ENCODE measurements at regions not wholly inside any gene's neighbourhood (a gene's known extent, or its start where the extent isn't known, plus 50 kb on each side); places are given as distances from the start of the nearest gene placed in this dataset.
"Not testable (repeated sequence)": the region's sequence is repeated elsewhere in the genome, so short reads cannot be mapped to it uniquely, and the experiment has no call there.

DNA sequence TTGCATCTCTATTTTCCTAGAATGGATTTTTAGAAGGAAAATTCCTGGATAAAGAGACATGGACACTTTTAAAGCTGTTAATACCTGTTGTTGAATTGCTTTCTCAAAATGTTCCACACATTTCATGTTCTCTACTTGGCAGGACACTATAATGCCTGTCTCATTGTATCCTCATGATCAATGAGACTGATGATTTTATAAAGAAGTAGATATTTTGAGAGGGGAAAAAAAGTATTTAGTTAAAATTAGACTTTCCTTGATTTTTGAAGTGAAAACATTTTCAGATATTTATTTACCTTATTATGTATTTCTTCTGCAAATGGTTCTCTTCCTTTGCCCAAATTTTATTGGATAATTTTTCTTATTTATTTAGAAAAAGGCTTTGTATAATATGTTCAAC is 242.5 kb downstream of the MYCN start:
- H3K27ac ChIP-seq (ENCODE audit: low read depth, low read length) = no peak overlapping the region
- no peak overlapping the region for H3K9ac ChIP-seq (ENCODE audit: low read length)
- peaks cover 23% of the 10 kb centered on the region for H3K4me1 ChIP-seq (ENCODE audit: control insufficient read depth, insufficient read depth, low read length)
- no peaks in the 10 kb centered on the region for H3K27me3 ChIP-seq (ENCODE audit: control insufficient read depth, insufficient read depth, low read length)
- no peaks in the 10 kb centered on the region for H3K9me3 ChIP-seq (ENCODE audit: control insufficient read depth, insufficient read depth, low read depth, low read length)
- no peak overlapping the region for H3K4me3 ChIP-seq (ENCODE audit: low read depth, low read length)
- H3K36me3 ChIP-seq (ENCODE audit: control insufficient read depth, insufficient read depth, low read length) = no peaks in the 10 kb centered on the region

DNA sequence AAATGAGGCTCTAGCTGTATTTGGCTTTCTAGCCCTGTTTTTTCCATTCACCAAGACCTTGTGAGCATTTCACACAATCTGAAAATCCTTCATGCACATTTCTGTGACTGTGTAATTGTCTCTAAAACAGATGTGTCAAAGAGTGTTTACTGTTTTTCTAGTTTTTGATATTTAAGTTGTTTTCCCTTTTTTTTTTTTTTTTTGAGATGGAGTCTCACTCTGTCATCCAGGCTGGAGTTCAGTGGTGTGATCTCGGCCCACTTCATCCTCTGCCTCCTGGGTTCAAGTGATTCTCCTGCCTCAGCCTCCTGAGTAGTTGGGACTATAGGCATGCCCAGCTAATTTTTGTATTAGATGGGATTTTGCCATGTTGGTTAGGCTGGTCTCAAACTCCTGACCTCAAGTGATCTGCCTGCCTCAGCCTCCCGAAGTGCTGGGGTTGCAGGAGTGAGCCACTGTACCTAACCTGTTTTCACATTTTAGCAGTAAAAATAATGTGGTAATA is 242.0 kb downstream of the MYCN start:
- H3K4me3 ChIP-seq (ENCODE audit: low read depth, low read length); H3K9ac ChIP-seq (ENCODE audit: low read length); H3K27ac ChIP-seq (ENCODE audit: low read depth, low read length): not testable (repeated sequence)

DNA sequence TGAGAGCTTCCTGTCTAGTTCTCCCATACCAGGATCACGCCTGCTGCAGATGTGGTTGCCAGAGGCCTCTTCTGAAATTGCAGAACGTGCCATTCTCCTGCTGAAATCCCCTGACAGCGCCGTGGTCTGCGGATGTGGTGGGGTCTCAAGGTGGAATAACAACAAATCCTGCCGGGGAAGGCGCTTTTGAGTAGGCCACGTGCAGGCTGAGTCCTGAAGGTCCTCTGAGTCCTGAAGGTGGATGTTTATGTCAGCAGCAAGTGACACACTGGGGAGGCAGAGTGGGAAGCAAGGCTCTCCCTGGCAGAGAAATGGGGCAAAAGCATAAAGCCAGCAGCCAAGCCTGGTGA is 241.4 kb downstream of the MYCN start:
- H3K4me1 ChIP-seq (ENCODE audit: control insufficient read depth, insufficient read depth, low read length) = peaks cover 20% of the 10 kb centered on the region
- H3K9me3 ChIP-seq (ENCODE audit: control insufficient read depth, insufficient read depth, low read depth, low read length) = no peaks in the 10 kb centered on the region
- no peak overlapping the region for H3K9ac ChIP-seq (ENCODE audit: low read length)
- no peaks in the 10 kb centered on the region for H3K36me3 ChIP-seq (ENCODE audit: control insufficient read depth, insufficient read depth, low read length)
- H3K27ac ChIP-seq (ENCODE audit: low read depth, low read length) = no peak overlapping the region
- H3K4me3 ChIP-seq (ENCODE audit: low read depth, low read length) = no peak overlapping the region
- no peaks in the 10 kb centered on the region for H3K27me3 ChIP-seq (ENCODE audit: control insufficient read depth, insufficient read depth, low read length)

More for the DNA sequence above, 242.0 kb downstream of the MYCN start:
- H3K27me3 ChIP-seq (ENCODE audit: control insufficient read depth, insufficient read depth, low read length); H3K36me3 ChIP-seq (ENCODE audit: control insufficient read depth, insufficient read depth, low read length); H3K9me3 ChIP-seq (ENCODE audit: control insufficient read depth, insufficient read depth, low read depth, low read length): not testable (repeated sequence)
- H3K4me1 ChIP-seq (ENCODE audit: control insufficient read depth, insufficient read depth, low read length) = peaks cover 22% of the 10 kb centered on the region

DNA sequence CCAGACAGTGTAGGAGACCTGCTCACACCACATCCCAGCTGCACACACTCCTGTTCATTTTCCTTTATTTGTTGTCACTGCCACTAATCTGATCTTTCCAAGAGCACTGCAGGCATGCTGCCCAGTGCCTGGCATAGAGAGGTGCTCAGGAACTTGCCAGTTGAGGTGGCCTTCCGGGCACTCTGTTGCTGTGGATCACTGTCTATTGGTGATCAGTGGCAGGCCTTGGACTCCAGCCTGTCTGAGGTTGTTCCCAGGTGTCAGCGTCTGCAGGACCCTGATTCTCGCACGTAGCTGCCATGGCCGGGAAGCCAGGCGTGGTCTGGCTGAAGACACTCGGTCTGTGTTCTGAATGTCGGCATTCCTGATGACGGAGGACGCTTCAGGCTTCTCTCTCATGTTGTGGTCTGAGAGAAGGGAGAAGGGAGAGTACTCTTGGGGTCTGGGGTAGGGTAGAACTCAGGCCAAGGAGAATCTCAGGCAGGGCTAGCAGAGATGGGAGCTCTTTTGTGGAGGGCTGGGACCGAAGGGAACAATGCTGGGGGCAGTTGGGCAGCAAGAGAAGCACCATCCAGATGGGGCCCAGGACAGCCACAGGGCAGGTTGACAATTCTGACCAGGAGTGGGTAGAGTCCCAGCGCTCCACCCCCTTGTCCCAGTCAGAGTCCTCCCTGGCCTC is 240.9 kb downstream of the MYCN start:
- no peaks in the 10 kb centered on the region for H3K9me3 ChIP-seq (ENCODE audit: control insufficient read depth, insufficient read depth, low read depth, low read length)
- no peak overlapping the region for H3K4me3 ChIP-seq (ENCODE audit: low read depth, low read length)
- no peaks in the 10 kb centered on the region for H3K36me3 ChIP-seq (ENCODE audit: control insufficient read depth, insufficient read depth, low read length)
- H3K27ac ChIP-seq (ENCODE audit: low read depth, low read length) = no peak overlapping the region
- no peaks in the 10 kb centered on the region for H3K27me3 ChIP-seq (ENCODE audit: control insufficient read depth, insufficient read depth, low read length)
- H3K9ac ChIP-seq (ENCODE audit: low read length) = no peak overlapping the region
- H3K4me1 ChIP-seq (ENCODE audit: control insufficient read depth, insufficient read depth, low read length) = peaks cover 20% of the 10 kb centered on the region

DNA sequence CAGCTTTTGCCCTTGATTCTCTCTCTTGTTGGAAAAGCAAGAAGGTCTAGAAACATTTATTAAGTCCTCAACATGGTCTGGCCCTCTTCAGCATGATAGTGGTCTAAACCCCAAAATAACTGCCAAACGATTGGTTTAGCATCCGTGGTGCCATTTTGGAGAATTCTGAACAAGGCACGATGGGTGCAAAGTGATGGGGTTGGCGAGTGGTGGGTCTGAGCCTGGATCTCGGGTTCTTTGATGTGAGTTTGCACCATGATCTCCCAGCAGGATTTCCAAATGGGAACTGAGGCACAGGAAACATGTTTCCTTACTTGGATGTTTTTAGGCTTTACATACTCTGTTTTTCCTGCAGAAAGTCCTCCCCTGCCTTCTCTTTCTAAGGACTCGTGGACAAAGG is 240.3 kb downstream of the MYCN start:
- Histone ChIP-seq H3K36me3 (ENCODE audit: control insufficient read depth, insufficient read depth, low read length) (no peaks in the 10 kb centered on the region), H3K27ac (ENCODE audit: low read depth, low read length) (no peak overlapping the region), H3K4me1 (ENCODE audit: control insufficient read depth, insufficient read depth, low read length) (peaks cover 20% of the 10 kb centered on the region), H3K9ac (ENCODE audit: low read length) (no peak overlapping the region), H3K9me3 (ENCODE audit: control insufficient read depth, insufficient read depth, low read depth, low read length) (no peaks in the 10 kb centered on the region), H3K27me3 (ENCODE audit: control insufficient read depth, insufficient read depth, low read length) (no peaks in the 10 kb centered on the region), H3K4me3 (ENCODE audit: low read depth, low read length) (no peak overlapping the region)

DNA sequence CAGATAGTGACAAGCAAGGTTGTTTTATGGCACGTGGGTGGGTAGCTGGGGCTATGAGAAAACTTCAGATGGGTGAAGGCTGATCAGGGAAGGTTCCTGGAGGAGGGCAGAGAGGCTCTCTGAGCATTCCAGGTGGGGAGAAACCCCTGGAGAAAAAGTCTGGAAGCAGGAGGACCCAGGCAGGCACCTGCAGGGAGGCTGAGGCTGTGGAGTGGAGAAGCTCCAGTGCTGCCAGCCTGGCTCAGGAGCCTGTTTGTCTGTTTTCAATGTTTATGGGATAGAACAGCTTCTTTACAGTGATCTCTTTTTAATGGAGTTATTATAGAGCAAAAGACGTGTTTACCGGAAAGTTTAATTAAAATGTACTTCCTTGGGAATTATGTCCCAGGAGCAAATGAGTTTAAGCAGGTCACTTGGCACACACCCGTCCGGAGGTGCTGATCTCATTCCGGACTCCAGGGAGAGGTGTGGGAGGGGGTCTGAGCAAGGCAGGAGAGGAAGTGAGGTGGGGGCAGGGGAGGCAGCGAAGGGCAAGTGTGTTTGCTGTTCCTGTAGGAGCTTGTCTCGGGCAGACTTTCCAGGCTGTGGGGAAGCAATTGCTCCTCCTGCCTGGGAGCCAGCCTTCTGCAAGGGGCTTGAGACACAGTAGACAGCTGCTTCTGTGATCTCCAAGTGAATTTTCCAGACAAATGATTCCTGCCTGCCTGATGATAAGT is 239.5 kb downstream of the MYCN start:
- Histone ChIP-seq H3K27me3 (ENCODE audit: control insufficient read depth, insufficient read depth, low read length) (no peaks in the 10 kb centered on the region), H3K9me3 (ENCODE audit: control insufficient read depth, insufficient read depth, low read depth, low read length) (no peaks in the 10 kb centered on the region), H3K4me3 (ENCODE audit: low read depth, low read length) (no peak overlapping the region), H3K27ac (ENCODE audit: low read depth, low read length) (no peak overlapping the region), H3K4me1 (ENCODE audit: control insufficient read depth, insufficient read depth, low read length) (peaks cover 17% of the 10 kb centered on the region), H3K36me3 (ENCODE audit: control insufficient read depth, insufficient read depth, low read length) (no peaks in the 10 kb centered on the region), H3K9ac (ENCODE audit: low read length) (no peak overlapping the region)

DNA sequence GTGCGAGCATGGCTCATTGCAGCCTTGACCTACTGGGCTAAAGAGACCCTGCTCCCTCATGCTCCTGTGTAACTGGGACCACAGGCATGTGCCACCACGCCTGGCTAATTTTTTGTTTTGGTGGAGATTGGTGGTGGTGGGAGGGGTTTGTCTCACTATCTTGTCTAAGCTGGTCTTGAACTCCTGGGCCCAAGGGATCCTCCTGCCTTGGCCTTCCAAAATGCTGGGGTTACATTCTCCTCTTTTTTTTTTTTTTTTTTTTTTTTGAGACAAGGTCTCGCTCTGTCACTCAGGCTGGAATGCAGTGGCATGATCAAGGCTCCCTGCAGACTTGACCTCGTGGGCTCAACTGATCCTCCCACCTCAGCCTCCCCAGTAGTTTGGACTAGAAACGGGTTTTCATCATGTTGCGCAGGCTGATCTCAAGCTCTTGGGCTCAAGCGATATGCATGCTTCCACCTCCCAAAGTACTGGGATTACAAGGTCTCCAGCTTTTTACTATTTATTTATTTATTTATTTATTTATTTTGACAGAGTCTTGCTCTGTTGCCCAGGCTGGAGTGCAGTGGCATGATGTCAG is 238.3 kb downstream of the MYCN start:
- H3K9me3 ChIP-seq (ENCODE audit: control insufficient read depth, insufficient read depth, low read depth, low read length) = no peaks in the 10 kb centered on the region
- peaks cover 11% of the 10 kb centered on the region; the same call in 1 of the 2 replicates for H3K4me1 ChIP-seq (ENCODE audit: control insufficient read depth, insufficient read depth, low read length)
- H3K9ac ChIP-seq (ENCODE audit: low read length) = no peak overlapping the region

DNA sequence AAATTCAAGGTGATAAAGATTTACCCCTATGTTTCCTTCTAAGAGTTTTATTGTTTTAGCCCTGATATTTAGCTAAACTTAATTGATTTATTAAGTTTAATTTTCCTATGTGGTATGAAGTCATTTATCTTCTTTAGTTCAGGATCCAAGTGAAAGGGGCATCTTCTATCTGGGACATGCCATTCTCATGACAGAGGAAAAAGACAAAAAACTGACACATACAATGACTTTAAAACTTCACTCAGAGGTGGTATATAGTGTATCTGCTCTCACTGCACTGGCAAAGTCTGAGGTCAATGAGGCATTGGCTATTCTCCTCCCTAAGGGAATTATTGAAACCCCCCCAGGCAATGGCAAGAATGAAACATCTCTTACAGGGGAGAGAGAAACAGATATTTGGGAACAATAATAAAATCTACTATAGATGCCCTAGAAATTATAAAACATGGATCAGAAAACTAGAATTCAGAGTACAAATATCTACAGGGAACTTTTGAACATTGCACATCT is 237.4 kb downstream of the MYCN start:
- H3K4me1 ChIP-seq (ENCODE audit: control insufficient read depth, insufficient read depth, low read length) = peaks cover 11% of the 10 kb centered on the region; the same call in 1 of the 2 replicates
- H3K9me3 ChIP-seq (ENCODE audit: control insufficient read depth, insufficient read depth, low read depth, low read length) = no peaks in the 10 kb centered on the region
- H3K9ac ChIP-seq (ENCODE audit: low read length) = no peak overlapping the region
- no peak overlapping the region for H3K27ac ChIP-seq (ENCODE audit: low read depth, low read length)
- no peaks in the 10 kb centered on the region for H3K36me3 ChIP-seq (ENCODE audit: control insufficient read depth, insufficient read depth, low read length)
- H3K4me3 ChIP-seq (ENCODE audit: low read depth, low read length) = no peak overlapping the region
- no peaks in the 10 kb centered on the region for H3K27me3 ChIP-seq (ENCODE audit: control insufficient read depth, insufficient read depth, low read length)

More for the DNA sequence above, 238.3 kb downstream of the MYCN start:
- no peaks in the 10 kb centered on the region for H3K36me3 ChIP-seq (ENCODE audit: control insufficient read depth, insufficient read depth, low read length)
- H3K27ac ChIP-seq (ENCODE audit: low read depth, low read length) = no peak overlapping the region
- H3K4me3 ChIP-seq (ENCODE audit: low read depth, low read length) = no peak overlapping the region
- no peaks in the 10 kb centered on the region for H3K27me3 ChIP-seq (ENCODE audit: control insufficient read depth, insufficient read depth, low read length)

DNA sequence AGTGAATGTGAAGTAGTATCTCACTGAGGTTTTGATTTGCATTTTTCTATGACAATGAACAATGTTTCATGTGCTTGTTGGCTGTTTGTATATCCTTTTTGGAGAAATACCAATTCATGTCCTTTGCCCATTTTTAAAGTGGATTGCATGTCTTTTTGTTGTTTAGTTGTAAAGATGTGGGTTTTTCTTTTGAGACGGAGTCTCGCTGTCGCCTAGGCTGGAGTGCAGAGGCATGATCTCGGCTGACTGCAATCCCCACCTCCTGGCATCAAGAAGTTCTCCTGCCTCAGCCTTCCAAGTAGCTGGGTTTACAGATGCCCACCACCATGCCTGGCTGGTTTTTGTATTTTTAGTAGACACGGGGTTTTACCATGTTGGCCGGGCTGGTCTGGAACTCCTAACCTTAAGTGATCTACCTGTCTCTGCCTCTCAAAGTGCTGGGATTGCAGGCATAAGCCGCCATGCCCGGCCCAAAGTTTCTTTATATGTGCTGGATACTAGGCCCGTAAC is 236.7 kb downstream of the MYCN start:
- Histone ChIP-seq H3K4me1 (ENCODE audit: control insufficient read depth, insufficient read depth, low read length) (peaks cover 11% of the 10 kb centered on the region; the same call in 1 of the 2 replicates), H3K27me3 (ENCODE audit: control insufficient read depth, insufficient read depth, low read length) (no peaks in the 10 kb centered on the region), H3K4me3 (ENCODE audit: low read depth, low read length) (no peak overlapping the region), H3K9me3 (ENCODE audit: control insufficient read depth, insufficient read depth, low read depth, low read length) (no peaks in the 10 kb centered on the region), H3K9ac (ENCODE audit: low read length) (no peak overlapping the region), H3K36me3 (ENCODE audit: control insufficient read depth, insufficient read depth, low read length) (no peaks in the 10 kb centered on the region), H3K27ac (ENCODE audit: low read depth, low read length) (no peak overlapping the region)

DNA sequence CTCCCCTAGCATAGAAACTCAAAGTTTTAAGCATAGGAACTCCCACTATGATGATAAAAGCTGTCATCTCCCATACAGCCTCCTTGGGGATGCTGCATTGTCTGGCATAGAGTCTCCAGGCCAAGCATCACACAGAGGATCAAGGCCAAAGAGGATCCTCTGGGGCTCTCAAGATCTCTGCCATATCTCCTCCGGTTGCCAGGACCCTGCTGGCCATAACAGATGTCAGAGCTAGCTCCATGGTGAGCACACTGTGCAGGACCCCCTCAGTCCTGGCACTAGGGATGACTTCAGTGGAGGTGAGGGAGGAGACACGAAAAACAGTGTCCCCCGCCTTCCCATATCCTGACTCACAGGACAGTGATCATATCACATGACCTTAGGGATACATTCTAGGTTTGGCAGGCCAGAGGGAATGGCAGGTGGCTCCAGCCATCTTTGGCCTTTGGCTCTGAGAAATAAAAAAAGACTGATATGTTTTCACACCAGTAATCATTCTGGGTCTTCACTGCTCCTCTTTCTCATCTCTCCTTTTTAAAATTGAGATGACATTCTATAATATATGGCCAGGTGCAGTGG is 235.0 kb downstream of the MYCN start:
- H3K9ac ChIP-seq (ENCODE audit: low read length) = no peak overlapping the region
- H3K9me3 ChIP-seq (ENCODE audit: control insufficient read depth, insufficient read depth, low read depth, low read length) = no peaks in the 10 kb centered on the region
- no peaks in the 10 kb centered on the region for H3K27me3 ChIP-seq (ENCODE audit: control insufficient read depth, insufficient read depth, low read length)
- peaks cover 13% of the 10 kb centered on the region; the same call in 1 of the 2 replicates for H3K4me1 ChIP-seq (ENCODE audit: control insufficient read depth, insufficient read depth, low read length)
- H3K4me3 ChIP-seq (ENCODE audit: low read depth, low read length) = no peak overlapping the region
- no peak overlapping the region for H3K27ac ChIP-seq (ENCODE audit: low read depth, low read length)
- H3K36me3 ChIP-seq (ENCODE audit: control insufficient read depth, insufficient read depth, low read length) = no peaks in the 10 kb centered on the region
